Adrenal gland (tissue), 9 donors: ENCODE measurements at regions not wholly inside any gene's neighbourhood (a gene's known extent, or its start where the extent isn't known, plus 50 kb on each side); places are given as distances from the start of the nearest gene placed in this dataset.

Experiments
- DNase-seq, 7 donors: peaks; one replicate each; pipeline ENCODE4 v3.0.0-alpha.2; 2019 to 2020
- H3K27ac ChIP-seq, 5 donors: fragments of 200-600 bp; sonication (generic) in 4 of 5; 1 replicate in 3 of 5; 2 replicates in 2 of 5; pipeline versions ENCODE4 v1.5.1 to v1.8.0; 2016 to 2020; ENCODE audit warnings: mild to moderate bottlenecking in 1 of 5
- H3K27me3 ChIP-seq: fragments of 200-600 bp; 2 replicates; pipeline ENCODE4 v1.8.0; 2021
- H3K36me3 ChIP-seq, 2 donors: fragments of 200-600 bp; replicated peaks in 1 of 2; 1 replicate in 1 of 2; 2 replicates in 1 of 2; pipeline versions ENCODE4 v1.5.1 to v1.8.0; 2018 to 2022
- H3K4me1 ChIP-seq, 2 donors: fragments of 200-600 bp; replicated peaks in 1 of 2; 1 replicate in 1 of 2; 2 replicates in 1 of 2; pipeline versions ENCODE4 v1.5.1 to v1.8.0; 2018 to 2021
- H3K4me3 ChIP-seq, 4 donors: fragments of 200-600 bp; sonication (generic) in 3 of 4; one replicate each; pipeline ENCODE4 v1.5.1; 2016 to 2018
- H3K9me3 ChIP-seq, 3 donors: fragments of 200-600 bp; sonication (generic) in 1 of 3; replicated peaks in 1 of 3; 1 replicate in 2 of 3; 2 replicates in 1 of 3; pipeline versions ENCODE4 v1.5.1 to v1.8.0; 2016 to 2021
- POLR2A ChIP-seq, 2 donors: fragments of 450-650 bp; IDR thresholded peaks; one replicate each; pipeline ENCODE4 v1.6.1; 2017; ENCODE audit warnings: antibody characterized with exemption in 2 of 2, mild to moderate bottlenecking in 2 of 2, moderate library complexity in 1 of 2
- WGBS, 4 donors: extraction: QIAGEN DNeasy Blood & Tissue Kit in 2 of 4; methylation state at CpG; one replicate each; pipeline versions ENCODE4 v1.1.5 to v1.1.7; 2013 to 2017; 5-methylcytosine and 5-hydroxymethylcytosine counted together
- intact Hi-C, 2 donors: fragments of 100-400 bp; cut with DNase I; formaldehyde crosslinking; loops; one replicate each; pipeline versions ENCODE4 v1.14.1 to v1.15.0; 2022 to 2023
- TF ChIP-seq, protein P1 (sequence below), 6 experiments: fragments of 450-650 bp in 4 of 6; fragments of 200-600 bp in 2 of 6; sonication (generic) in 1 of 6; IDR thresholded peaks; 1 replicate in 5 of 6; 2 replicates in 1 of 6; pipeline versions ENCODE4 v1.5.1 to v1.8.0; 2016 to 2021; ENCODE audit warnings: antibody characterized with exemption in 6 of 6, mild to moderate bottlenecking in 2 of 6, moderate library complexity in 1 of 6
- donor health status: healthy with polysubstance abuse.
- donor health status: Bipolar disorder and iron deficiency.
- donor health status: DM: yes; HTN: yes; CAD: no.
- donor health status: DM: no; HTN: no; CAD: no.
- donor health status: DM: no; HTN: no; CAD: no.

DNA sequence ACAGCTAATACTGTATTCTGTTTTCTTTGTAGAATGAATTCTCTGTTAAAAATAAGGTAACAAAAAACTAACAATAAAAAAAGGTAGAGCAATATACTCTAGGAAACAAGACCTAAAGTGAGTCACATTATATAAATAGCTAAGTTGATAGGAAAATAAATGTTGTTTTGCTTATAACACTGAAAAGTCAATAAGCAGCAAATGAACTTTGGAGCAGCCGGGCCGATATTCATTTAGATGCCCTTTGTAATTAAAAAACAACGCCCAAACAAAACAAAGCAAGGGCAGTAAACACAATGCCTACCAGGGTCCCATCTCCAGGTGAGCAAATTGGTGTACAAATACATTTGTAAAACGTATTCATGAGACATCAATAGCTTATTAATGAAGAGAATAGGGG is 227.6 kb upstream of the FOXN3 start:
- H3K4me3 ChIP-seq: no peak overlapping the region
- no peak for TF ChIP-seq POLR2A (IDR thresholded peaks at IDR 0.05)
- TF ChIP-seq, protein P1, sequence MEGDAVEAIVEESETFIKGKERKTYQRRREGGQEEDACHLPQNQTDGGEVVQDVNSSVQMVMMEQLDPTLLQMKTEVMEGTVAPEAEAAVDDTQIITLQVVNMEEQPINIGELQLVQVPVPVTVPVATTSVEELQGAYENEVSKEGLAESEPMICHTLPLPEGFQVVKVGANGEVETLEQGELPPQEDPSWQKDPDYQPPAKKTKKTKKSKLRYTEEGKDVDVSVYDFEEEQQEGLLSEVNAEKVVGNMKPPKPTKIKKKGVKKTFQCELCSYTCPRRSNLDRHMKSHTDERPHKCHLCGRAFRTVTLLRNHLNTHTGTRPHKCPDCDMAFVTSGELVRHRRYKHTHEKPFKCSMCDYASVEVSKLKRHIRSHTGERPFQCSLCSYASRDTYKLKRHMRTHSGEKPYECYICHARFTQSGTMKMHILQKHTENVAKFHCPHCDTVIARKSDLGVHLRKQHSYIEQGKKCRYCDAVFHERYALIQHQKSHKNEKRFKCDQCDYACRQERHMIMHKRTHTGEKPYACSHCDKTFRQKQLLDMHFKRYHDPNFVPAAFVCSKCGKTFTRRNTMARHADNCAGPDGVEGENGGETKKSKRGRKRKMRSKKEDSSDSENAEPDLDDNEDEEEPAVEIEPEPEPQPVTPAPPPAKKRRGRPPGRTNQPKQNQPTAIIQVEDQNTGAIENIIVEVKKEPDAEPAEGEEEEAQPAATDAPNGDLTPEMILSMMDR (IDR thresholded peaks at IDR 0.05): no peak
- H3K4me1 ChIP-seq: no peaks in the 10 kb centered on the region
- 86 to 89% (median 89%) methylated on average over 4 of the region's 4 CpGs for WGBS, 4 donors
- no peaks in the 10 kb centered on the region for H3K27me3 ChIP-seq
- no peaks in the 10 kb centered on the region for H3K9me3 ChIP-seq
- no peak overlapping the region for H3K27ac ChIP-seq
- no peak for DNase-seq
- no peaks in the 10 kb centered on the region for H3K36me3 ChIP-seq
- intact Hi-C loops: no loop called here

DNA sequence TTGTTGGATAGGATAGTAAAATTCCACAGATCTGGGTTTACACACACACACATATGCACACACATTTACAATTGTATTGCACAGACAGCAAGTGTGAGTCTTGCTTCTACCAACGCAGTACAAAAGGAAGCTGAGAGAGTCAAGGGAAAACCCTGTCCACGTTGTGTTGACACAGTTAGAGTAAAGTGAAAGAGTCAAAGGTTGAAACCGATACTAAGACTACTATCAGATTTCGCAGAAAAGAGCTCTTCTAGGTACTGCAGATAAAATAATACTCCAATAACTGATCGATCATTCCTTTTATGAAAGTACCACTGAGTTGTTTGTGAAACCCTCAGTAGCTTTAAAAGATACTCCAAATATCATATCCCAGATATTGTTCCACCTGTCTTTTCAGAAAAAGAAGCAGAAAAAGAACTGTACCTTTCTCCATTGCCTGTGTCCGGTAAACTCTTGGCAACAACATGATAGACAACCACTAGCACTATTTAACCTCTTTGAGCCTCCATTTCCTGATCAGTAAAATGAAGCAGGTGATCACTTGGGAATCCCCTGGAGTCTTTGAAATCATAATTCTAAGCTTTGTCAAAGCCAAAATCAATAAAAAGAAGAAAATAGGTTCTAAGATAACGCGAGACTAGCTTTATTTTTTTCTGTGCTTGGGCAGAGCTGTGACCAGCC is 224.6 kb upstream of the FOXN3 start:
- 79 to 86% (median 85%) methylated on average over 8 of the region's 8 CpGs for WGBS, 4 donors
- H3K27me3 ChIP-seq: no peaks in the 10 kb centered on the region
- DNase-seq: no peak

DNA sequence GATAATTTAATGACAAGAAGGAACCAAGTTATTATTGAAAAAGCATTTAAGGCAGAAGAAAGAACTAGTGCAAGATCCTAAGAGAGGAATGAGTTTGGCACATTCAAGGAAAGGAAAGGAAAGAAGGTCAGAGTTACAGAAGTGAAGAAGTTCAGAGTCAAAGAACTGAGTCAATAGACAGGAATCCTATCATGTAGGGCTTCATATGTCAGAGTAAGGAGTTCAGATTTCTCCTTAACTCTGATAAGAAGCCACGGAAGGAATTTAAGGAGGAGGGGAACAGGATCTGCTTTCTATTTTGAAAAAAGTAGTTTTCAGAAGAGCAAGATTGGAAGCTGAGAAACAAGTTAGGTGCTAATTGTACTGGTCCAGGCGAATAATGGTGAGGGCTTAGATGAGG is 223.1 kb upstream of the FOXN3 start:
- Histone ChIP-seq H3K4me1 (no peaks in the 10 kb centered on the region), H3K36me3 (no peaks in the 10 kb centered on the region), H3K27me3 (no peaks in the 10 kb centered on the region)

More for the DNA sequence above, 224.6 kb upstream of the FOXN3 start:
- Histone ChIP-seq H3K9me3 (no peaks in the 10 kb centered on the region), H3K36me3 (no peaks in the 10 kb centered on the region), H3K27ac (no peak overlapping the region), H3K4me1 (no peaks in the 10 kb centered on the region), H3K4me3 (no peak overlapping the region)
- intact Hi-C loops: no loop called here
- TF ChIP-seq, protein P1 (IDR thresholded peaks at IDR 0.05): no peak
- TF ChIP-seq POLR2A (IDR thresholded peaks at IDR 0.05): no peak

DNA sequence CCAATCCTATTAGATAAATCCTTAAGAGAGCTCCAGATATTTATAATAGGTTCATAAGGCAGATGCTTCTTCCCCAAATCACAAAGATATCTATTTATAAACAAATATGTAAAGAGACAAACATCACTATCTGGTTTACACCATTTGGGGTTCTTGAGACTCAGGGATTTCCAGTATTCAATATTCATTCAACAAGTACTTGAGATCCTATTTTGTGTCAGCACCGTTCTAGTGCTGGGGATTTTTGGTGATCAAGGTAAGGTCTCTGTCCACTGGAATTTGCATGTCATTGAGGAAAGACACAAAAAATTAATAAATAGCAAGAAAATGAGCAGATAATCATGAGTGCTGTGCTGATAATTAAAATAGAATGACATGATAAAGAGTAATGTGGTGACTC is 222.7 kb upstream of the FOXN3 start:
- no peaks in the 10 kb centered on the region for H3K27me3 ChIP-seq
- no peak for DNase-seq
- no peaks in the 10 kb centered on the region for H3K4me1 ChIP-seq
- no peaks in the 10 kb centered on the region for H3K36me3 ChIP-seq
- no peak overlapping the region for H3K4me3 ChIP-seq
- H3K27ac ChIP-seq: no peak overlapping the region
- no peak for TF ChIP-seq POLR2A (IDR thresholded peaks at IDR 0.05)
- TF ChIP-seq, protein P1 (IDR thresholded peaks at IDR 0.05): no peak
- no peaks in the 10 kb centered on the region for H3K9me3 ChIP-seq
- 88 to 100% (median 95%) methylated on average over 1 of the region's 1 CpG for WGBS, 4 donors
- intact Hi-C loops: no loop called here

More for the DNA sequence above, 223.1 kb upstream of the FOXN3 start:
- 71 to 83% (median 74%) methylated on average over 2 of the region's 2 CpGs for WGBS, 4 donors
- no peak for DNase-seq
- H3K4me3 ChIP-seq: no peak overlapping the region
- H3K9me3 ChIP-seq: no peaks in the 10 kb centered on the region
- intact Hi-C loops: no loop called here
- no peak overlapping the region for H3K27ac ChIP-seq
- no peak for TF ChIP-seq POLR2A (IDR thresholded peaks at IDR 0.05)
- TF ChIP-seq, protein P1 (IDR thresholded peaks at IDR 0.05): no peak
